IMR-90 (cell line): ENCODE measurements at regions not wholly inside any gene's neighbourhood (a gene's known extent, or its start where the extent isn't known, plus 50 kb on each side); places are given as distances from the start of the nearest gene placed in this dataset.

Experiments used
- ATAC-seq: fragments of 200-7000 bp; cut with Tn5 transposase; 2 replicates; pipeline ENCODE4 v1.9.1; 2020; ENCODE audit warnings: low read depth, mild to moderate bottlenecking, moderate library complexity
- BruUV-seq: library from RNA; stranded (reverse); fragments of 400-500 nt; replicated peaks from 2 replicates; lab custom pipeline; 2021; lab: Mats Ljungman, UMichigan
- CTCF ChIA-PET: fragments of 300-600 bp; formaldehyde crosslinking; extraction: SDS; loops from one replicate; lab custom pipeline; 2021; ENCODE audit warnings: antibody characterized with exemption; lab: Yijun Ruan, JAX
- POLR2A ChIA-PET: fragments of 300-600 bp; sonication (Branson Sonifier 250); formaldehyde crosslinking; loops from one replicate; lab custom pipeline; 2022; ENCODE audit warnings: antibody characterized with exemption; ENCODE audit not compliant: unreplicated experiment; lab: Charles Lee
- DNase-seq: peaks from one replicate; pipeline ENCODE4 v3.0.0; 2013
- H2AFZ ChIP-seq: replicated peaks from 2 replicates; pipeline ENCODE3; 2013; ENCODE audit warnings: low read length, mild to moderate bottlenecking; ENCODE audit not compliant: poor library complexity
- H2AK5ac ChIP-seq: 2 replicates; pipeline ENCODE4 v1.6.1; 2013; ENCODE audit warnings: low read depth, low read length, inconsistent platforms
- H2AK9ac ChIP-seq: replicated peaks from 2 replicates; pipeline ENCODE3; 2013; ENCODE audit warnings: mild to moderate bottlenecking, low read depth, low read length, moderate library complexity; ENCODE audit not compliant: poor library complexity
- H2BK120ac ChIP-seq: 2 replicates; pipeline ENCODE4 v1.6.1; 2013; ENCODE audit warnings: low read depth, low read length, inconsistent platforms
- H2BK15ac ChIP-seq: 3 replicates; pipeline ENCODE4 v1.6.1; 2013; ENCODE audit warnings: low read depth, low read length, inconsistent platforms
- H2BK20ac ChIP-seq: 2 replicates; pipeline ENCODE4 v1.6.1; 2013; ENCODE audit warnings: low read depth, mild to moderate bottlenecking, inconsistent platforms, low read length, moderate library complexity
- H2BK5ac ChIP-seq: 2 replicates; pipeline ENCODE4 v1.6.1; 2013; ENCODE audit warnings: mild to moderate bottlenecking, low read depth, low read length, inconsistent platforms; ENCODE audit not compliant: poor library complexity, severe bottlenecking
- H3K14ac ChIP-seq: replicated peaks from 2 replicates; pipeline ENCODE4 v1.6.1; 2013; ENCODE audit warnings: low read depth, low read length, inconsistent platforms
- H3K18ac ChIP-seq: 2 replicates; pipeline ENCODE4 v1.6.1; 2013; ENCODE audit warnings: low read depth, low read length, control low read depth
- H3K23ac ChIP-seq: 2 replicates; pipeline ENCODE4 v1.6.1; 2013; ENCODE audit warnings: low read depth, low read length, inconsistent platforms
- H3K27ac ChIP-seq: 2 replicates; pipeline ENCODE4 v1.5.1; 2013; ENCODE audit warnings: mild to moderate bottlenecking, control low read depth, low read length; ENCODE audit not compliant: insufficient read depth
- H3K27me3 ChIP-seq: 2 replicates; pipeline ENCODE4 v1.6.1; 2013; ENCODE audit warnings: low read length; ENCODE audit not compliant: control insufficient read depth, insufficient read depth
- H3K36me3 ChIP-seq: 2 replicates; pipeline ENCODE4 v1.6.1; 2013; ENCODE audit warnings: low read length, mixed read lengths; ENCODE audit not compliant: control insufficient read depth, insufficient read depth
- H3K4ac ChIP-seq: 2 replicates; pipeline ENCODE4 v1.6.1; 2013; ENCODE audit warnings: low read depth, low read length, inconsistent platforms
- H3K4me1 ChIP-seq: 2 replicates; pipeline ENCODE4 v1.6.1; 2013; ENCODE audit warnings: low read length, mixed read lengths; ENCODE audit not compliant: control insufficient read depth, insufficient read depth
- H3K4me2 ChIP-seq: 2 replicates; pipeline ENCODE4 v1.6.1; 2013; ENCODE audit warnings: low read depth, mild to moderate bottlenecking, control low read depth, low read length, moderate library complexity
- H3K4me3 ChIP-seq: 2 replicates; pipeline ENCODE4 v1.5.1; 2013; ENCODE audit warnings: low read depth, mild to moderate bottlenecking, control low read depth, low read length, moderate library complexity; ENCODE audit not compliant: insufficient read depth
- H3K56ac ChIP-seq: 2 replicates; pipeline ENCODE4 v1.6.1; 2013; ENCODE audit warnings: low read length, inconsistent platforms; ENCODE audit not compliant: insufficient read depth; ENCODE audit errors: extremely low read depth
- H3K79me1 ChIP-seq, 2 experiments: 2 replicates each; pipeline ENCODE4 v1.6.1; 2013; ENCODE audit warnings: low read length in 2 of 2, inconsistent platforms in 1 of 2, low read depth in 1 of 2
- H3K9ac ChIP-seq: 2 replicates; pipeline ENCODE4 v1.6.1; 2013; ENCODE audit warnings: low read depth, low read length, control low read depth
- H3K9me1 ChIP-seq: 2 replicates; pipeline ENCODE4 v1.6.1; 2013; ENCODE audit warnings: low read length, inconsistent platforms; ENCODE audit not compliant: insufficient read depth
- H3K9me3 ChIP-seq: 2 replicates; pipeline ENCODE4 v1.6.1; 2013; ENCODE audit warnings: low read length; ENCODE audit not compliant: control insufficient read depth, insufficient read depth
- H4K20me1 ChIP-seq: 2 replicates; pipeline ENCODE4 v1.6.1; 2013; ENCODE audit warnings: low read length, inconsistent platforms; ENCODE audit not compliant: insufficient read depth
- H4K5ac ChIP-seq: 2 replicates; pipeline ENCODE4 v1.6.1; 2013; ENCODE audit warnings: mild to moderate bottlenecking, low read depth, low read length, control low read depth
- H4K8ac ChIP-seq, 2 experiments: 2 replicates each; pipeline ENCODE4 v1.6.1; 2013; ENCODE audit warnings: low read depth in 2 of 2, low read length in 2 of 2, control low read depth in 1 of 2, inconsistent platforms in 1 of 2
- H4K91ac ChIP-seq: 2 replicates; pipeline ENCODE4 v1.6.1; 2013; ENCODE audit warnings: low read depth, low read length, inconsistent platforms; ENCODE audit not compliant: insufficient read depth
- FOS ChIP-seq: fragments of 150-350 bp; IDR thresholded peaks from 2 replicates; pipeline ENCODE4 v1.6.1; 2016; ENCODE audit warnings: low read depth, low read length
- RAD21 ChIP-seq: IDR thresholded peaks from 2 replicates; pipeline ENCODE4 v1.6.1; 2012; ENCODE audit warnings: low read length, improper control_type of control experiment
- RFX5 ChIP-seq: IDR thresholded peaks from 2 replicates; pipeline ENCODE4 v1.8.0; 2012; ENCODE audit warnings: low read depth, mild to moderate bottlenecking, low read length, moderate library complexity
- SMC3 ChIP-seq: fragments of 150-350 bp; IDR thresholded peaks from 2 replicates; pipeline ENCODE4 v1.6.1; 2016; ENCODE audit warnings: low read depth, mild to moderate bottlenecking, antibody characterized with exemption, low read length, moderate library complexity
- WGBS, 2 experiments: methylation state at CpG; one replicate each; pipeline versions ENCODE4 v1.1.5 to v1.1.7; 2013; ENCODE audit warnings: missing lambda C conversion rate in 2 of 2; ENCODE audit not compliant: insufficient read length in 1 of 2; ENCODE audit errors: extremely low coverage in 2 of 2; 5-methylcytosine and 5-hydroxymethylcytosine counted together
- dilution Hi-C: fragments of 300-500 bp; cut with HindIII; formaldehyde crosslinking; loops from one replicate; pipeline ENCODE4 v1.14.3; 2018; ENCODE audit warnings: low sequenced_read_pairs; ENCODE audit not compliant: unreplicated experiment
- in situ Hi-C: fragments of 300-500 bp; cut with MboI; formaldehyde crosslinking; loops from 3 replicates; pipeline ENCODE4 v1.14.3; 2019; ENCODE audit warnings: low sequenced_read_pairs, inconsistent platforms, mixed read lengths
- intact Hi-C: fragments of 100-400 bp; cut with micrococcal nuclease; formaldehyde crosslinking; loops from 2 replicates; pipeline ENCODE4 v1.10.0; 2022

- no peak overlapping the region for H4K91ac ChIP-seq
- H2AK9ac ChIP-seq: no peak overlapping the region
- ChIA-PET POLR2A (no interaction called here), CTCF (no interaction called here)
- H3K4ac ChIP-seq: no peak overlapping the region
- in situ Hi-C loops: no loop called here
- no peak overlapping the region for H3K9ac ChIP-seq
- H4K5ac ChIP-seq: no peak overlapping the region
- dilution Hi-C loops: no loop called here
- no peak overlapping the region for H2AK5ac ChIP-seq
- H3K4me2 ChIP-seq: no peak overlapping the region
- intact Hi-C loops: no loop called here
- H2AFZ ChIP-seq: no peak overlapping the region
- H3K4me3 ChIP-seq: no peak overlapping the region
- BruUV-seq: no TSS peak
- H3K18ac ChIP-seq: no peak overlapping the region
- no peak overlapping the region for H3K23ac ChIP-seq
- peaks cover 3% of the 10 kb centered on the region for H3K9me3 ChIP-seq
- no peak overlapping the region for H2BK120ac ChIP-seq
- no peaks in the 10 kb centered on the region for H3K9me1 ChIP-seq
- no peaks in the 10 kb centered on the region for H4K20me1 ChIP-seq
- H2BK5ac ChIP-seq: no peak overlapping the region
- TF ChIP-seq FOS: no peak
- no peak for TF ChIP-seq RFX5
- TF ChIP-seq SMC3: no peak
- no peak for TF ChIP-seq RAD21
- DNase-seq (no peak), ATAC-seq (no peak)
- H3K27ac ChIP-seq: no peak overlapping the region
- H3K36me3 ChIP-seq: no peaks in the 10 kb centered on the region
- H2BK20ac ChIP-seq: no peak overlapping the region
- WGBS, 2 experiments: 20% methylated on average over 2 of the region's 5 CpGs; no CpG with 5 or more reads in 1 of the 2 experiments
- H3K79me1 ChIP-seq: no peaks in the 10 kb centered on the region
- H3K4me1 ChIP-seq: no peaks in the 10 kb centered on the region
- H2BK15ac ChIP-seq: no peak overlapping the region
- H4K8ac ChIP-seq: no peak overlapping the region
- H3K14ac ChIP-seq: no peak overlapping the region
- no peak overlapping the region for H3K56ac ChIP-seq
- no peaks in the 10 kb centered on the region for H3K27me3 ChIP-seq
Observed at GRCh38 chr18:66722671-66723070, 118.8 kb upstream of the CDH19 start.
